ENCODE measurements at regions not wholly inside any gene's neighbourhood (a gene's known extent, or its start where the extent isn't known, plus 50 kb on each side); places are given as distances from the start of the nearest gene placed in this dataset.

- TF ChIP-seq POLR2A (IDR thresholded peaks at IDR 0.05) (no peak), CTCF (IDR thresholded peaks at IDR 0.05) (no peak), POLR2AphosphoS5 (IDR thresholded peaks at IDR 0.05) (no peak)
These were observed 426.3 kb downstream of the ZFHX3 start for GRCh38 chr16:72621651-72622050.
